Transverse colon (tissue), 4 donors: ENCODE measurements at regions not wholly inside any gene's neighbourhood (a gene's known extent, or its start where the extent isn't known, plus 50 kb on each side); places are given as distances from the start of the nearest gene placed in this dataset.

Source experiments
- CTCF ChIP-seq, 5 experiments: fragments of 200-600 bp in 3 of 5; fragments of 450-650 bp in 2 of 5; sonication (generic) in 3 of 5; IDR thresholded peaks; 1 replicate in 2 of 5; 2 replicates in 3 of 5; pipeline ENCODE4 v1.5.1; 2016 to 2017; ENCODE audit warnings: antibody characterized with exemption in 5 of 5, inconsistent platforms in 3 of 5, mild to moderate bottlenecking in 2 of 5, moderate library complexity in 1 of 5
- POLR2AphosphoS5 ChIP-seq, 3 donors: sonication (generic); formaldehyde crosslinking; IDR thresholded peaks; one replicate each; pipeline ENCODE4 v1.6.1; 2016; ENCODE audit warnings: antibody characterized with exemption in 3 of 3

- TF ChIP-seq POLR2AphosphoS5 (IDR thresholded peaks at IDR 0.05) (no peak), CTCF (IDR thresholded peaks at IDR 0.05) (no peak)
These were observed 175.8 kb upstream of the PITX2 start for GRCh38 chr4:110798687-110799086.
